Stimulated activated CD8-positive, alpha-beta memory T cell treated with anti-CD3 and anti-CD28 coated beads, Interleukin-7, amount 100 ng/mL, for 48 hours (primary cell): ENCODE measurements at regions not wholly inside any gene's neighbourhood (a gene's known extent, or its start where the extent isn't known, plus 50 kb on each side); places are given as distances from the start of the nearest gene placed in this dataset.

Experiments
- DNase-seq, 2 donors: peaks; one replicate each; pipeline ENCODE4 v3.0.0-alpha.2; 2020; ENCODE audit warnings: low read depth in 1 of 2; ENCODE audit errors: extremely low read depth in 1 of 2

- no peak for DNase-seq
These were observed 140.6 kb upstream of the LGALSL start for GRCh38 chr2:64313398-64313723.

GRCh38 chr2:64315291-64315960 lies 138.5 kb upstream of the LGALSL start:
- DNase-seq: no peak

GRCh38 chr2:64317707-64318475 lies 136.1 kb upstream of the LGALSL start:
- DNase-seq: no peak

- DNase-seq: no peak
These were observed 135.6 kb upstream of the LGALSL start for GRCh38 chr2:64318476-64318748.

GRCh38 chr2:64319896-64320295 lies 134.1 kb upstream of the LGALSL start:
- DNase-seq: no peak

- DNase-seq: no peak
These were observed 131.5 kb upstream of the LGALSL start for GRCh38 chr2:64322433-64322832.

- no peak for DNase-seq
These were observed 130.8 kb upstream of the LGALSL start for GRCh38 chr2:64323197-64323596.

GRCh38 chr2:64324746-64325410 lies 129.1 kb upstream of the LGALSL start:
- DNase-seq: no peak

GRCh38 chr2:64325477-64325851 lies 128.5 kb upstream of the LGALSL start:
- no peak for DNase-seq

GRCh38 chr2:64325852-64326577 lies 127.9 kb upstream of the LGALSL start:
- DNase-seq: peak; percentile 20 to 50

GRCh38 chr2:64326578-64327050 lies 127.3 kb upstream of the LGALSL start:
- DNase-seq: no peak

- no peak for DNase-seq
These were observed 126.8 kb upstream of the LGALSL start for GRCh38 chr2:64327129-64327509.

GRCh38 chr2:64327510-64328414 lies 126.2 kb upstream of the LGALSL start:
- DNase-seq: peak; percentile 31 to 43

- no peak for DNase-seq
These were observed 125.6 kb upstream of the LGALSL start for GRCh38 chr2:64328415-64328722.

- DNase-seq: no peak
These were observed 125.2 kb upstream of the LGALSL start for GRCh38 chr2:64328756-64329155.

GRCh38 chr2:64329848-64330247 lies 124.1 kb upstream of the LGALSL start:
- no peak for DNase-seq

- DNase-seq: peak; percentile 28 to 58
These were observed 123.5 kb upstream of the LGALSL start for GRCh38 chr2:64330281-64331113.

- no peak for DNase-seq
These were observed 122.8 kb upstream of the LGALSL start for GRCh38 chr2:64331114-64331645.

GRCh38 chr2:64331849-64332699 lies 121.9 kb upstream of the LGALSL start:
- DNase-seq: no peak
